Mesothelial cell of epicardium (in vitro differentiated cells): ENCODE measurements at regions not wholly inside any gene's neighbourhood (a gene's known extent, or its start where the extent isn't known, plus 50 kb on each side); places are given as distances from the start of the nearest gene placed in this dataset.

Experiments used
- DNase-seq, 2 experiments: peaks; one replicate each; pipeline ENCODE4 v3.0.0; 2021; ENCODE audit warnings: low spot score in 2 of 2; ENCODE audit not compliant: unreplicated experiment in 2 of 2
- H3K27ac Mint-ChIP-seq: 2 replicates; pipeline ENCODE4 v1.8.0; 2021; ENCODE audit warnings: mixed read lengths
- H3K27me3 Mint-ChIP-seq: 2 replicates; pipeline ENCODE4 v1.8.0; 2021; ENCODE audit warnings: low read depth, mixed read lengths
- H3K36me3 Mint-ChIP-seq: 2 replicates; pipeline ENCODE4 v1.8.0; 2021; ENCODE audit warnings: mixed read lengths
- H3K4me1 Mint-ChIP-seq: 2 replicates; pipeline ENCODE4 v1.8.0; 2021; ENCODE audit warnings: mixed read lengths
- H3K4me3 Mint-ChIP-seq: 2 replicates; pipeline ENCODE4 v1.8.0; 2021; ENCODE audit warnings: mild to moderate bottlenecking, moderate library complexity, mixed read lengths
- H3K9me3 Mint-ChIP-seq: 2 replicates; pipeline ENCODE4 v1.8.0; 2021; ENCODE audit warnings: mixed read lengths
- TF ChIP-seq, protein P1 (sequence below): fragments of 200-600 bp; sonication (generic); IDR thresholded peaks from one replicate; pipeline ENCODE4 v1.5.0; 2021; ENCODE audit warnings: antibody characterized with exemption; ENCODE audit not compliant: unreplicated experiment

DNA sequence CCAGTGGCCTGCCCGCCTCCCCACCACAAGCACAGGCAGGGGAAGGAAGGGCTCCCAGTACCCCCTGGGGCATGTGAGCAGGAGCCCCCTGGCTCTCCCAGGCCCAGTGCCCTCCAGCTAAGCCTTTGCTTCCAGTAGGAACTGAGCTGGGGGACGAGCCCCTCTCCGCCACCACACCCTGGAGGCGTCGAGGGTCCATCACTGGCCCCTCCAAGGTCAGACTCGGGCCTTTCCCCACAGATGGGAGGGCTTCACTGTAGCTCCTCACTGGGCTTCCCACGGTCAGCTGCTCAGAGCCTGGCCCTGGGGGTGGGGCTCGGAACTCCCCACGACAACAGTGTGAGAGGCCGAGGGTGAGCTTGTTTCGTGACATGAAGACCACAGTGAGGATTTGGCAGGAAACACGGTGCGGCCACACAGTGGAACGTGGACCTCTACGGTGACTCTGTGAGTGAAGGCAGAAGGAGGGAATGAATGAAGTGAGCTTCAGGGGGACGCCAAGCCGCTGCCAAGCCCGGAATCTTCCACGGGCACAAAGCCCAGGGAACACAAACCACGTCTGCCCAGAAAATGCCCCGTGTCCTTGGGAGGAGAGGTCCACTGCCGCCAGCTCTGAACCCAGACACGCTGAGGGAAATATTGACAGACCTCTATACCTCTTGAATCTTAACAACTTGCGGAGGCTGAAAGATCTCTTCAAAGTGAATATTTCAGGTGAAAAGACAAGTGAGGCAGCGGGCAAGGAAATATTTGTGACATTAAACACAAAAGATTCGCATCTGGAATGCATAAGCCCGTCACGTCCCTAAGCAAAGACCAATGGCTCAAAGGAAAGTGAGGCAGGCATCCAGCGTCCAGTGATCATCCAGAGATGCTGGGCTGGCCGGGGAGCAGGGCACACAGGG, 144.8 kb upstream of the GPC1 start:
- Mint-ChIP-seq H3K4me3 (no peak overlapping the region), H3K9me3 (no peaks in the 10 kb centered on the region), H3K4me1 (peaks cover 13% of the 10 kb centered on the region), H3K27me3 (peaks cover 4% of the 10 kb centered on the region), H3K36me3 (no peaks in the 10 kb centered on the region), H3K27ac (no peak overlapping the region)
- TF ChIP-seq, protein P1, sequence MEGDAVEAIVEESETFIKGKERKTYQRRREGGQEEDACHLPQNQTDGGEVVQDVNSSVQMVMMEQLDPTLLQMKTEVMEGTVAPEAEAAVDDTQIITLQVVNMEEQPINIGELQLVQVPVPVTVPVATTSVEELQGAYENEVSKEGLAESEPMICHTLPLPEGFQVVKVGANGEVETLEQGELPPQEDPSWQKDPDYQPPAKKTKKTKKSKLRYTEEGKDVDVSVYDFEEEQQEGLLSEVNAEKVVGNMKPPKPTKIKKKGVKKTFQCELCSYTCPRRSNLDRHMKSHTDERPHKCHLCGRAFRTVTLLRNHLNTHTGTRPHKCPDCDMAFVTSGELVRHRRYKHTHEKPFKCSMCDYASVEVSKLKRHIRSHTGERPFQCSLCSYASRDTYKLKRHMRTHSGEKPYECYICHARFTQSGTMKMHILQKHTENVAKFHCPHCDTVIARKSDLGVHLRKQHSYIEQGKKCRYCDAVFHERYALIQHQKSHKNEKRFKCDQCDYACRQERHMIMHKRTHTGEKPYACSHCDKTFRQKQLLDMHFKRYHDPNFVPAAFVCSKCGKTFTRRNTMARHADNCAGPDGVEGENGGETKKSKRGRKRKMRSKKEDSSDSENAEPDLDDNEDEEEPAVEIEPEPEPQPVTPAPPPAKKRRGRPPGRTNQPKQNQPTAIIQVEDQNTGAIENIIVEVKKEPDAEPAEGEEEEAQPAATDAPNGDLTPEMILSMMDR = no peak
- no peak for DNase-seq

DNA sequence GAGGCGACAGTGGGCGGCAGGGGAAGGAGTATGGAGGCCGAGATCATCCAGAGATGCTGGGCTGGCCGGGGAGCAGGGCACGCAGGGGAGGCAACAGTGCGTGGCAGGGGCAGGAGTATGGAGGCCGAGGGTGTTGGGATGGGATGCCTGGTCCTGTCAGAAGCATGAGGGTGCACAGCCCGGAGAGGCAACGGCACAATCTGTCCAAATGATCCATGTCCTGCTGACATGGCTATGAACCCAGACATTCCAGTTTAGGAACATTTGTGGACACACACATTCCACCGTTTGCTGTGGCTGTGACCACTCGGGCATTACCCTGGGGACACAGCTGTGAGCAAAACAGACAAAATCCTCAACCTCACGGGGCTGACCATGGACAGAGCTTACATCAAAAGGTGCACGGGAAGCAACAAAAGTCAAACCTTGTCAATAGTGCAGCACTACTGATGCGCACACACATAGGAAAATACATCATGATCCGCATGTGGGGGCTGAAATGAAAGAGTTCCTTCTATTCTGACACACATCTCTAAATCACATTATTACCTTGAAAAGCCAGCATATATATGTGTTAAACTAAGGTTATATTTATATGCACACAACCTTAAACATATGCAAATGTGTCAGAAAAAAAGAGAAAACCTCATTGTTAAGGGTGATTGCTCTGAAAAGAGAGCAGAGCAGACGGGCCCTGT, 144.0 kb upstream of the GPC1 start:
- peaks cover 13% of the 10 kb centered on the region for H3K4me1 Mint-ChIP-seq

DNA sequence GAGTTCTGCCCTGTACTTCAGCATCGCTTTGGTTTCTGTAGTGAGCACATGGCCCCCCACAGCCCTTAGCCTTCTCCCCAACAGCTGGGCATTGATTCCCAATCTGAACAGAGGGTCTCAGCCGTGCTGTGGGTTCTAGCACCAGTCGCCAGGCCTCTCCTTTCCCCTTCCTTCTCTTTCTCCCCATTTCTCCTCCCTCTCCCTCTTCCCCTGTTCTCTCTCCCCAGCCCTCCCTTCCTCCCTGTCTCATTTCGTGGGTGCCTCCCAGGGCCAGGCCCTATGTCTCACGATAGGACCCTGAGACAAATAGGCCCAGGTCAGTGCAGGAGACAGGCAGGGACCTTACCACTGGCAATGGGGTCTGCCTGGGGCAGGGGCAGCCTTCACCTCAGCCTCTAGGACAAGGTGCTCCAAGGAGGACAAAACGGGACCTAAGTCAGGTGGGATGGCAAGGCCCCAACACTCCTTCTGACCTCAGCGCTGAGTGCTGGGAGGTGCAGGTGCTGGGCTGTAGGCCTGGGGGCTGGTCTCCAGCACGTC, 143.4 kb upstream of the GPC1 start:
- peaks cover 13% of the 10 kb centered on the region for H3K4me1 Mint-ChIP-seq
- TF ChIP-seq, protein P1 = no peak
- no peak for DNase-seq
- no peak overlapping the region for H3K4me3 Mint-ChIP-seq
- no peaks in the 10 kb centered on the region for H3K9me3 Mint-ChIP-seq
- H3K36me3 Mint-ChIP-seq = no peaks in the 10 kb centered on the region
- H3K27ac Mint-ChIP-seq = no peak overlapping the region
- H3K27me3 Mint-ChIP-seq = no peaks in the 10 kb centered on the region

More for the DNA sequence above, 144.0 kb upstream of the GPC1 start:
- H3K36me3 Mint-ChIP-seq = no peaks in the 10 kb centered on the region
- H3K9me3 Mint-ChIP-seq = no peaks in the 10 kb centered on the region
- H3K4me3 Mint-ChIP-seq = no peak overlapping the region
- H3K27ac Mint-ChIP-seq = no peak overlapping the region
- no peak for DNase-seq
- TF ChIP-seq, protein P1 = no peak
- no peaks in the 10 kb centered on the region for H3K27me3 Mint-ChIP-seq

DNA sequence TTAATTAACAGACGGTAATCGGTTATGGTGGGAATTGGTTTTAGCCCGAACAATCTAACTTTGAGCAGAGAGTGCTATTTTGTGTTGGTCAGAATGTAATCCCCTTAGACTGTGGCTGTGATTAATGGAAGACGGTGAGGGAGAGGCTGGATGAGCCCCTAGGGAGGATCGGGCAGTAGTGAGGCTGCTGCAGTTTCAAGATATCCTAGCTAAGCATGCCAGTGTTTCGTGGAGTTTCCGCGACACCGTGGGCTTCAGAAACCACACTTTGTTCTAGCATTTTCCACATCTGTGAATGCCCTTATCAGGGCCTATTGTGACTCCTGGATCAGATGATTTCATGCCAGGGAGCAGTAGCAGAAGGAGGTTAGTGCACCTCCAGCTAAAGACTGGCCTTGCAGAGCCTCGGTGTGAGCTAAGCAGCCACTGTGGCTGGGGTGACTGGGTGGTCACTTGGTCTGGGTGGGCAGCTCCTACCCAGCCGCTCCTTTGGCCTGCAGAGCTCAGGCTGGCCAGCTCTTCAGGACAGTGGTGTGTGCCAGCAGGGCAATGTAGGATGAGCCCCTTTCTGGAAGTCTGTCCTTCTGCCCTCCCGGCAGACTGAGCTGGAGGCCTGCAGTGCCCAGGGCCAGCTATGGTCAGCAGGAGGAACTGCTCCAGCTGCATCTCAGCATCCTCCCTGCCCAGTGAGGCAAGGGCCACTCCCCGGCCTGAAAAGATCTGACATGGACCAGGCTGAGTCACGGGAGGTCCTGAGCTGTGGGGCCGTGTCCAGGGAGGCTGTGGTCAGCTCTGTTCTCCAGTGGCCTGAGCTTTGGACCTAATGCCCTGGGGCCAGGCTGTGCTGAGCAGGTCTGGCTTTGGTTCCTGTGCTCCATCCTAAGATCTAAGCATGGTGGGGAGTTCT, 142.6 kb upstream of the GPC1 start:
- Mint-ChIP-seq H3K36me3 (no peaks in the 10 kb centered on the region), H3K4me1 (peaks cover 13% of the 10 kb centered on the region), H3K4me3 (no peak overlapping the region), H3K27ac (no peak overlapping the region), H3K27me3 (no peaks in the 10 kb centered on the region), H3K9me3 (no peaks in the 10 kb centered on the region)
- TF ChIP-seq, protein P1 = no peak
- DNase-seq = no peak
